Upper lobe of left lung (tissue), 4 donors: ENCODE measurements at regions not wholly inside any gene's neighbourhood (a gene's known extent, or its start where the extent isn't known, plus 50 kb on each side); places are given as distances from the start of the nearest gene placed in this dataset.

Source experiments
- EP300 ChIP-seq, 4 donors: sonication (generic); formaldehyde crosslinking; IDR thresholded peaks; one replicate each; pipeline ENCODE4 v1.5.1; 2017; ENCODE audit warnings: antibody characterized with exemption in 4 of 4, control low read depth in 2 of 4
- POLR2A ChIP-seq, 4 donors: fragments of 450-650 bp; IDR thresholded peaks; one replicate each; pipeline ENCODE4 v1.5.1; 2016 to 2017; ENCODE audit warnings: antibody characterized with exemption in 4 of 4, mild to moderate bottlenecking in 2 of 4
- POLR2AphosphoS5 ChIP-seq, 2 donors: sonication (generic); formaldehyde crosslinking; IDR thresholded peaks; one replicate each; pipeline ENCODE4 v1.5.1; 2017; ENCODE audit warnings: antibody characterized with exemption in 2 of 2
- TF ChIP-seq, protein P1 (sequence below), 6 experiments: fragments of 450-650 bp in 4 of 6; fragments of 200-600 bp in 2 of 6; sonication (generic) in 2 of 6; IDR thresholded peaks; one replicate each; pipeline ENCODE4 v1.5.1; 2016 to 2019; ENCODE audit warnings: antibody characterized with exemption in 6 of 6

- TF ChIP-seq, protein P1, sequence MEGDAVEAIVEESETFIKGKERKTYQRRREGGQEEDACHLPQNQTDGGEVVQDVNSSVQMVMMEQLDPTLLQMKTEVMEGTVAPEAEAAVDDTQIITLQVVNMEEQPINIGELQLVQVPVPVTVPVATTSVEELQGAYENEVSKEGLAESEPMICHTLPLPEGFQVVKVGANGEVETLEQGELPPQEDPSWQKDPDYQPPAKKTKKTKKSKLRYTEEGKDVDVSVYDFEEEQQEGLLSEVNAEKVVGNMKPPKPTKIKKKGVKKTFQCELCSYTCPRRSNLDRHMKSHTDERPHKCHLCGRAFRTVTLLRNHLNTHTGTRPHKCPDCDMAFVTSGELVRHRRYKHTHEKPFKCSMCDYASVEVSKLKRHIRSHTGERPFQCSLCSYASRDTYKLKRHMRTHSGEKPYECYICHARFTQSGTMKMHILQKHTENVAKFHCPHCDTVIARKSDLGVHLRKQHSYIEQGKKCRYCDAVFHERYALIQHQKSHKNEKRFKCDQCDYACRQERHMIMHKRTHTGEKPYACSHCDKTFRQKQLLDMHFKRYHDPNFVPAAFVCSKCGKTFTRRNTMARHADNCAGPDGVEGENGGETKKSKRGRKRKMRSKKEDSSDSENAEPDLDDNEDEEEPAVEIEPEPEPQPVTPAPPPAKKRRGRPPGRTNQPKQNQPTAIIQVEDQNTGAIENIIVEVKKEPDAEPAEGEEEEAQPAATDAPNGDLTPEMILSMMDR (IDR thresholded peaks at IDR 0.05) = no peak
- no peak for TF ChIP-seq POLR2A (IDR thresholded peaks at IDR 0.05)
- no peak for TF ChIP-seq EP300 (IDR thresholded peaks at IDR 0.05)
- no peak for TF ChIP-seq POLR2AphosphoS5 (IDR thresholded peaks at IDR 0.05)
Measured at GRCh38 chr11:28956446-28956845, 848.3 kb downstream of the METTL15 start.
